Endothelial cell of umbilical vein (primary cell): ENCODE measurements at regions not wholly inside any gene's neighbourhood (a gene's known extent, or its start where the extent isn't known, plus 50 kb on each side); places are given as distances from the start of the nearest gene placed in this dataset.

Source experiments
- BruUV-seq: library from RNA; stranded (reverse); fragments of 400-500 nt; replicated peaks from 2 replicates; lab custom pipeline; 2021; lab: Mats Ljungman, UMichigan
- CTCF ChIA-PET: fragments of 300-600, 350-600 bp; sonication (Branson Sonifier 250); formaldehyde crosslinking; loops from one replicate; lab custom pipeline; 2021; ENCODE audit warnings: antibody characterized with exemption, inconsistent platforms; lab: Charles Lee
- POLR2A ChIA-PET: fragments of 300-600, 350-600 bp; sonication (Branson Sonifier 250); formaldehyde crosslinking; loops from one replicate; lab custom pipeline; 2021; ENCODE audit warnings: antibody characterized with exemption, inconsistent platforms; lab: Charles Lee
- DNase-seq: peaks from one replicate; pipeline ENCODE4 v3.0.0-alpha.2; 2011; ENCODE audit warnings: low read depth, low spot score
- FAIRE-seq: peaks from 2 replicates; lab custom pipeline; 2011; peaks lifted over from hg19 to GRCh38; lab: Jason Lieb, UNC
- H2AFZ ChIP-seq: 2 replicates; pipeline ENCODE4 v1.6.0; 2012; ENCODE audit warnings: low read depth, low read length, control low read depth, inconsistent platforms
- H3K27ac ChIP-seq: 2 replicates; pipeline ENCODE4 v1.5.1; 2011; ENCODE audit warnings: low read depth, mild to moderate bottlenecking, control low read depth, low read length, moderate library complexity; ENCODE audit not compliant: insufficient read depth
- H3K27me3 ChIP-seq, 2 experiments: 2 replicates each; pipeline versions ENCODE4 v1.6.0 to v1.6.1; 2011; ENCODE audit warnings: low read length in 2 of 2, mixed read lengths in 1 of 2; ENCODE audit not compliant: control insufficient read depth in 2 of 2, insufficient read depth in 2 of 2
- H3K36me3 ChIP-seq, 2 experiments: 2 replicates in 1 of 2; 3 replicates in 1 of 2; pipeline ENCODE4 v1.5.1; 2011; ENCODE audit warnings: low read length in 2 of 2, mild to moderate bottlenecking in 1 of 2, moderate library complexity in 1 of 2; ENCODE audit not compliant: control insufficient read depth in 2 of 2, insufficient read depth in 2 of 2; ENCODE audit errors: extremely low read depth in 1 of 2
- H3K4me1 ChIP-seq: 3 replicates; pipeline ENCODE4 v1.5.1; 2011; ENCODE audit warnings: mild to moderate bottlenecking, low read length; ENCODE audit not compliant: control insufficient read depth, insufficient read depth; ENCODE audit errors: extremely low read depth
- H3K4me2 ChIP-seq: 2 replicates; pipeline ENCODE4 v1.6.1; 2011; ENCODE audit warnings: low read length, control low read depth, mixed read lengths; ENCODE audit not compliant: insufficient read depth
- H3K4me3 ChIP-seq, 3 experiments: fragments of 200-600 bp in 1 of 3; sonication (generic), shearing (Covaris generic) in 1 of 3; replicated peaks in 1 of 3; 2 replicates each; pipeline ENCODE4 v1.5.1; 2011 to 2016; ENCODE audit warnings: control low read depth in 3 of 3, low read length in 3 of 3, mild to moderate bottlenecking in 2 of 3, inconsistent platforms in 1 of 3, low read depth in 1 of 3, moderate library complexity in 1 of 3; ENCODE audit not compliant: insufficient read depth in 1 of 3
- H3K79me2 ChIP-seq: 2 replicates; pipeline ENCODE4 v1.6.0; 2012; ENCODE audit warnings: low read length, inconsistent platforms; ENCODE audit not compliant: control insufficient read depth, insufficient read depth
- H3K9ac ChIP-seq: replicated peaks from 2 replicates; pipeline ENCODE3; 2011; ENCODE audit warnings: low read length, control low read depth; ENCODE audit not compliant: insufficient read depth; ENCODE audit errors: extremely low read depth
- H3K9me1 ChIP-seq: replicated peaks from 3 replicates; pipeline ENCODE4 v1.6.0; 2011; ENCODE audit warnings: mild to moderate bottlenecking, low read length; ENCODE audit not compliant: control insufficient read depth, insufficient read depth; ENCODE audit errors: extremely low read depth
- H3K9me3 ChIP-seq: replicated peaks from 2 replicates; pipeline ENCODE4 v1.5.1; 2012; ENCODE audit warnings: low read length, inconsistent platforms; ENCODE audit not compliant: control insufficient read depth, insufficient read depth
- H4K20me1 ChIP-seq: replicated peaks from 2 replicates; pipeline ENCODE3; 2011; ENCODE audit warnings: mild to moderate bottlenecking, low read length; ENCODE audit not compliant: control insufficient read depth, insufficient read depth; ENCODE audit errors: extremely low read depth
- CTCF ChIP-seq, 2 donors: IDR thresholded peaks; 1 replicate in 1 of 2; 2 replicates in 1 of 2; pipeline ENCODE4 v1.5.1; 2011; ENCODE audit warnings: low read length in 2 of 2, mild to moderate bottlenecking in 2 of 2, moderate library complexity in 2 of 2, control low read depth in 1 of 2, inconsistent platforms in 1 of 2, low read depth in 1 of 2; ENCODE audit not compliant: insufficient read depth in 1 of 2; ENCODE audit errors: extremely low read depth in 1 of 2
- EZH2 ChIP-seq: IDR thresholded peaks from 2 replicates; pipeline ENCODE4 v1.6.1; 2012; ENCODE audit warnings: borderline replicate concordance, low read depth, mild to moderate bottlenecking, moderate library complexity, low read length, inconsistent platforms; ENCODE audit not compliant: severe bottlenecking
- FOS ChIP-seq: IDR thresholded peaks from 2 replicates; pipeline ENCODE4 v1.6.1; 2011; ENCODE audit warnings: mild to moderate bottlenecking, low read length, moderate library complexity, borderline replicate concordance; ENCODE audit not compliant: insufficient read depth
- GATA2 ChIP-seq: IDR thresholded peaks from 2 replicates; pipeline ENCODE4 v1.7.0; 2011; ENCODE audit warnings: low read depth, mild to moderate bottlenecking, moderate library complexity, mixed read lengths, low read length; ENCODE audit not compliant: insufficient read length, insufficient read depth
- JUN ChIP-seq: IDR thresholded peaks from 2 replicates; pipeline ENCODE4 v1.6.1; 2011; ENCODE audit warnings: borderline replicate concordance, low read depth; ENCODE audit not compliant: insufficient read length, insufficient read depth
- MYC ChIP-seq: IDR thresholded peaks from one replicate; pipeline ENCODE4 v1.6.1; 2011; ENCODE audit warnings: mild to moderate bottlenecking, low read depth, low read length
- POLR2A ChIP-seq: IDR thresholded peaks from 2 replicates; pipeline ENCODE4 v1.6.1; 2012; ENCODE audit warnings: low read depth, mild to moderate bottlenecking, control low read depth, low read length
- POLR2AphosphoS5 ChIP-seq: IDR thresholded peaks from 2 replicates; pipeline ENCODE4 v1.6.1; 2012; ENCODE audit warnings: low read depth, mild to moderate bottlenecking, control low read depth, low read length, moderate library complexity; ENCODE audit not compliant: insufficient read depth
- dilution Hi-C: fragments of 300-500 bp; cut with MboI; formaldehyde crosslinking; loops from one replicate; pipeline ENCODE4 v1.15.0; 2019; ENCODE audit warnings: low sequenced_read_pairs; ENCODE audit not compliant: extremely low pct_ligation_motif_present
- intact Hi-C: fragments of 100-400 bp; cut with micrococcal nuclease; formaldehyde crosslinking; loops from one replicate; pipeline ENCODE4 v1.10.0; 2022

- no peaks in the 10 kb centered on the region for H3K4me1 ChIP-seq
- DNase-seq (no peak), FAIRE-seq (no peak)
- intact Hi-C loops, result no loop called here
- no peaks in the 10 kb centered on the region for H3K36me3 ChIP-seq
- no peak overlapping the region for H3K9ac ChIP-seq
- ChIA-PET POLR2A (no interaction called here), CTCF (no interaction called here)
- no peak overlapping the region for H3K4me2 ChIP-seq
- BruUV-seq, result no TSS peak
- H3K27ac ChIP-seq, result no peak overlapping the region
- H3K79me2 ChIP-seq, result no peaks in the 10 kb centered on the region
- TF ChIP-seq EZH2 (no peak), POLR2A (no peak), GATA2 (no peak), JUN (no peak), FOS (no peak)
- H3K9me1 ChIP-seq, result no peaks in the 10 kb centered on the region
- no peak overlapping the region for H3K4me3 ChIP-seq
- no peaks in the 10 kb centered on the region for H4K20me1 ChIP-seq
- dilution Hi-C loops, result no loop called here
- peaks cover 18% of the 10 kb centered on the region for H3K9me3 ChIP-seq
- H3K27me3 ChIP-seq, result no peaks in the 10 kb centered on the region
- no peak overlapping the region for H2AFZ ChIP-seq
Observed at GRCh38 chr22:49186762-49187161, 640.9 kb downstream of the BRD1 start.

- Histone ChIP-seq H3K9me1 (no peaks in the 10 kb centered on the region), H3K27me3 (no peaks in the 10 kb centered on the region), H4K20me1 (no peaks in the 10 kb centered on the region), H3K4me1 (no peaks in the 10 kb centered on the region), H3K9ac (no peak overlapping the region), H3K4me3 (no peak overlapping the region), H3K4me2 (no peak overlapping the region), H3K9me3 (peaks cover 20% of the 10 kb centered on the region), H3K36me3 (no peaks in the 10 kb centered on the region), H3K79me2 (no peaks in the 10 kb centered on the region), H3K27ac (no peak overlapping the region), H2AFZ (no peak overlapping the region)
- POLR2A ChIA-PET, result no interaction called here
- FAIRE-seq (no peak), DNase-seq (no peak)
- BruUV-seq, result no TSS peak
- TF ChIP-seq GATA2 (no peak), POLR2AphosphoS5 (no peak), CTCF (IDR thresholded peaks at IDR 0.05; ENCODE audit: extremely low read depth in 1 of 2, insufficient read depth in 1 of 2, low read depth in 1 of 2, low read length in 2 of 2) (no peak), JUN (no peak), MYC (no peak)
- dilution Hi-C loops, result no loop called here
- CTCF ChIA-PET, result no interaction called here
- intact Hi-C loops, result no loop called here
Observed at GRCh38 chr22:49186293-49186692, 641.4 kb downstream of the BRD1 start.
